Endothelial cell of umbilical vein (primary cell): ENCODE measurements at regions not wholly inside any gene's neighbourhood (a gene's known extent, or its start where the extent isn't known, plus 50 kb on each side); places are given as distances from the start of the nearest gene placed in this dataset.

Experiments
- CTCF ChIP-seq, 2 donors: IDR thresholded peaks; 1 replicate in 1 of 2; 2 replicates in 1 of 2; pipeline ENCODE4 v1.5.1; 2011; ENCODE audit warnings: low read length in 2 of 2, mild to moderate bottlenecking in 2 of 2, moderate library complexity in 2 of 2, control low read depth in 1 of 2, inconsistent platforms in 1 of 2, low read depth in 1 of 2; ENCODE audit not compliant: insufficient read depth in 1 of 2; ENCODE audit errors: extremely low read depth in 1 of 2
- EZH2 ChIP-seq: IDR thresholded peaks from 2 replicates; pipeline ENCODE4 v1.6.1; 2012; ENCODE audit warnings: borderline replicate concordance, low read depth, mild to moderate bottlenecking, moderate library complexity, low read length, inconsistent platforms; ENCODE audit not compliant: severe bottlenecking
- FOS ChIP-seq: IDR thresholded peaks from 2 replicates; pipeline ENCODE4 v1.6.1; 2011; ENCODE audit warnings: mild to moderate bottlenecking, low read length, moderate library complexity, borderline replicate concordance; ENCODE audit not compliant: insufficient read depth
- GATA2 ChIP-seq: IDR thresholded peaks from 2 replicates; pipeline ENCODE4 v1.7.0; 2011; ENCODE audit warnings: low read depth, mild to moderate bottlenecking, moderate library complexity, mixed read lengths, low read length; ENCODE audit not compliant: insufficient read length, insufficient read depth
- JUN ChIP-seq: IDR thresholded peaks from 2 replicates; pipeline ENCODE4 v1.6.1; 2011; ENCODE audit warnings: borderline replicate concordance, low read depth; ENCODE audit not compliant: insufficient read length, insufficient read depth
- MAX ChIP-seq: IDR thresholded peaks from 2 replicates; pipeline ENCODE4 v1.6.1; 2011; ENCODE audit not compliant: insufficient read depth, insufficient read length
- MYC ChIP-seq: IDR thresholded peaks from one replicate; pipeline ENCODE4 v1.6.1; 2011; ENCODE audit warnings: mild to moderate bottlenecking, low read depth, low read length
- POLR2A ChIP-seq: IDR thresholded peaks from 2 replicates; pipeline ENCODE4 v1.6.1; 2012; ENCODE audit warnings: low read depth, mild to moderate bottlenecking, control low read depth, low read length
- POLR2AphosphoS5 ChIP-seq: IDR thresholded peaks from 2 replicates; pipeline ENCODE4 v1.6.1; 2012; ENCODE audit warnings: low read depth, mild to moderate bottlenecking, control low read depth, low read length, moderate library complexity; ENCODE audit not compliant: insufficient read depth

- TF ChIP-seq CTCF (IDR thresholded peaks at IDR 0.05; ENCODE audit: extremely low read depth in 1 of 2, insufficient read depth in 1 of 2, low read depth in 1 of 2, low read length in 2 of 2), result no peak
- TF ChIP-seq MYC, result no peak
- TF ChIP-seq POLR2A, result no peak
- no peak for TF ChIP-seq POLR2AphosphoS5
- no peak for TF ChIP-seq FOS
- TF ChIP-seq GATA2, result no peak
- TF ChIP-seq MAX, result no peak
- no peak for TF ChIP-seq EZH2
- no peak for TF ChIP-seq JUN
Measured at GRCh38 chr5:127184851-127185250, 105.7 kb upstream of the MEGF10 start.
